Mesothelial cell of epicardium (in vitro differentiated cells): ENCODE measurements at regions not wholly inside any gene's neighbourhood (a gene's known extent, or its start where the extent isn't known, plus 50 kb on each side); places are given as distances from the start of the nearest gene placed in this dataset.
"Not testable (repeated sequence)": the region's sequence is repeated elsewhere in the genome, so short reads cannot be mapped to it uniquely, and the experiment has no call there.

Experiments
- DNase-seq, 2 experiments: peaks; one replicate each; pipeline ENCODE4 v3.0.0; 2021; ENCODE audit warnings: low spot score in 2 of 2; ENCODE audit not compliant: unreplicated experiment in 2 of 2
- H3K27ac Mint-ChIP-seq: 2 replicates; pipeline ENCODE4 v1.8.0; 2021; ENCODE audit warnings: mixed read lengths
- H3K27me3 Mint-ChIP-seq: 2 replicates; pipeline ENCODE4 v1.8.0; 2021; ENCODE audit warnings: low read depth, mixed read lengths
- H3K36me3 Mint-ChIP-seq: 2 replicates; pipeline ENCODE4 v1.8.0; 2021; ENCODE audit warnings: mixed read lengths
- H3K4me1 Mint-ChIP-seq: 2 replicates; pipeline ENCODE4 v1.8.0; 2021; ENCODE audit warnings: mixed read lengths
- H3K4me3 Mint-ChIP-seq: 2 replicates; pipeline ENCODE4 v1.8.0; 2021; ENCODE audit warnings: mild to moderate bottlenecking, moderate library complexity, mixed read lengths
- H3K9me3 Mint-ChIP-seq: 2 replicates; pipeline ENCODE4 v1.8.0; 2021; ENCODE audit warnings: mixed read lengths
- TF ChIP-seq, protein P1 (sequence below): fragments of 200-600 bp; sonication (generic); IDR thresholded peaks from one replicate; pipeline ENCODE4 v1.5.0; 2021; ENCODE audit warnings: antibody characterized with exemption; ENCODE audit not compliant: unreplicated experiment

DNA sequence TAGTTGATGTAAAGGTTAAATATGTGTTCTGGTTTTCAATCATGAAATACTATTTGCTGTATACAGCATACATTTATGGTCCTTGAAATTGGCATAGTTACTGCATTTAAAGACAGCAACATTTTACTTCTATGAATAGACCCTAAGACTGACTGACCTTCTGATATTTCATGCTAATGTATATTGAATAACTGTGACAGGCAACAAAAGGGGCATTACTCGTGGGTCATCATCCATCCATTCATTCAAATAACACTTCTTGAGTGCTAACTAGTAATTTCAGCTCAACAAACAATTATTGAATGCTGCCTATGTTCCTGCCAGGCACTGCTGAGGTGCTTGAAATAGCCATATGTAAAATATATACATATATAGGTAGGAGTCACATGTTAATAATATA, 92.8 kb upstream of the ADAMTS3 start:
- Mint-ChIP-seq H3K4me1 (peaks cover 12% of the 10 kb centered on the region), H3K4me3 (no peak overlapping the region), H3K27ac (no peak overlapping the region), H3K27me3 (no peaks in the 10 kb centered on the region), H3K9me3 (no peaks in the 10 kb centered on the region), H3K36me3 (no peaks in the 10 kb centered on the region)
- TF ChIP-seq, protein P1, sequence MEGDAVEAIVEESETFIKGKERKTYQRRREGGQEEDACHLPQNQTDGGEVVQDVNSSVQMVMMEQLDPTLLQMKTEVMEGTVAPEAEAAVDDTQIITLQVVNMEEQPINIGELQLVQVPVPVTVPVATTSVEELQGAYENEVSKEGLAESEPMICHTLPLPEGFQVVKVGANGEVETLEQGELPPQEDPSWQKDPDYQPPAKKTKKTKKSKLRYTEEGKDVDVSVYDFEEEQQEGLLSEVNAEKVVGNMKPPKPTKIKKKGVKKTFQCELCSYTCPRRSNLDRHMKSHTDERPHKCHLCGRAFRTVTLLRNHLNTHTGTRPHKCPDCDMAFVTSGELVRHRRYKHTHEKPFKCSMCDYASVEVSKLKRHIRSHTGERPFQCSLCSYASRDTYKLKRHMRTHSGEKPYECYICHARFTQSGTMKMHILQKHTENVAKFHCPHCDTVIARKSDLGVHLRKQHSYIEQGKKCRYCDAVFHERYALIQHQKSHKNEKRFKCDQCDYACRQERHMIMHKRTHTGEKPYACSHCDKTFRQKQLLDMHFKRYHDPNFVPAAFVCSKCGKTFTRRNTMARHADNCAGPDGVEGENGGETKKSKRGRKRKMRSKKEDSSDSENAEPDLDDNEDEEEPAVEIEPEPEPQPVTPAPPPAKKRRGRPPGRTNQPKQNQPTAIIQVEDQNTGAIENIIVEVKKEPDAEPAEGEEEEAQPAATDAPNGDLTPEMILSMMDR = no peak
- DNase-seq = no peak

DNA sequence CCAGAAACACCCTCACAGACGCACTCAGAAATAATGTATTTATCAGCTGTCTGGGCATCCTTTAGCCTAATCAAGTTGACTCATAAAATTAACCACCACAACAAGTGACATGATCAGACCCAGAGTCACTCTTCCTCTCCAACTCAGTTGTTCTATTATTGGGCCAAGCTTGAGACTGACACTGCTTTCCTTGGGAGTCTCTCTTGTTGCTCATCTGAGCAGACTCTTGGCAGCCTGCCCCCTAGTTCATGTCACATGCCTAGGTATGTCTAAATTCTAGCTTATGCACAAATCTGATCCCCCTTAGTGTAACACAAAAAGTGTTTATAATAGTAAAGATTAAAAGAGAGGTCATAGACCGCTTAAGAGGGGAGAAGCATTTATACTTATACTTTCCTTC, 72.6 kb upstream of the ADAMTS3 start:
- TF ChIP-seq, protein P1 = no peak
- H3K27me3 Mint-ChIP-seq = no peaks in the 10 kb centered on the region
- no peak overlapping the region for H3K4me3 Mint-ChIP-seq
- H3K4me1 Mint-ChIP-seq = no peaks in the 10 kb centered on the region
- no peak overlapping the region for H3K27ac Mint-ChIP-seq
- H3K9me3 Mint-ChIP-seq = peaks cover 4% of the 10 kb centered on the region
- no peak for DNase-seq
- no peaks in the 10 kb centered on the region for H3K36me3 Mint-ChIP-seq

DNA sequence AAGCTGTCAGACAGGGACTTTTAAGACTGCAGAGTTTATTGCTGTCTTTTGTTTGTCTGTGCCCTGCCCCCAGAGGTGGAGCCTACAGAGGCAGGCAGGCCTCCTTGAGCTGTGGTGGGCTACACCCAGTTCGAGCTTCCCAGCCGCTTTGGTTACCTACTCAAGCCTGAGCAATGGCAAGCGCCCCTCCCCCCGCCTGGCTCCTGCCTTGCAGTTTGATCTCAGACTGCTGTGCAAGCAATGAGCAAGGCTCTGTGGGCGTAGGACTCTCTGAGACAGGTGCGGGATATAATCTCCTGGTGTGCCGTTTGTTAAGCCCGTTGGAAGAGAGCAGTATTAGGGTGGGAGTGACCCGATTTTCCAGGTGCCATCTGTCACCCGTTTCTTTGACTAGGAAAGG, 67.8 kb upstream of the ADAMTS3 start:
- H3K9me3 Mint-ChIP-seq = peaks cover 21% of the 10 kb centered on the region
- not testable (repeated sequence) for H3K36me3 Mint-ChIP-seq, DNase-seq, H3K4me1 Mint-ChIP-seq, H3K27ac Mint-ChIP-seq, H3K4me3 Mint-ChIP-seq, H3K27me3 Mint-ChIP-seq

DNA sequence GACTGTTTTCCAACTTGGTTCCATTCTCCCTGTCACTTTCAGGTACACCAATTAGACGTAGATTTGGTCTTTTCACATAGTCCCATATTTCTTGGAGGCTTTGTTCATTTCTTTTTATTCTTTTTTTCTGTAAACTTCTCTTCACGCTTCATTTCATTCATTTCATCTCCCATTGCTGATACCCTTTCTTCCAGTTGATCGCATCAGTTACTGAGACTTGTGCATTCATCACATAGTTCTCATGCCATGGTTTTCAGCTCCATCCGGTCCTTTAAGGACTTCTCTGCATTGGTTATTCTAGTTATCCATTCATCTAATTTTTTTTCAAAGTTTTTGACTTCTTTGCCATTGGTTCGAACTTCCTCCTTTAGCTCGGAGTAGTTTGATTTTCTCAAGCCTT, 66.9 kb upstream of the ADAMTS3 start:
- H3K4me3 Mint-ChIP-seq, H3K27ac Mint-ChIP-seq, H3K4me1 Mint-ChIP-seq, H3K36me3 Mint-ChIP-seq, DNase-seq, H3K27me3 Mint-ChIP-seq: not testable (repeated sequence)
- H3K9me3 Mint-ChIP-seq = peaks cover 21% of the 10 kb centered on the region

DNA sequence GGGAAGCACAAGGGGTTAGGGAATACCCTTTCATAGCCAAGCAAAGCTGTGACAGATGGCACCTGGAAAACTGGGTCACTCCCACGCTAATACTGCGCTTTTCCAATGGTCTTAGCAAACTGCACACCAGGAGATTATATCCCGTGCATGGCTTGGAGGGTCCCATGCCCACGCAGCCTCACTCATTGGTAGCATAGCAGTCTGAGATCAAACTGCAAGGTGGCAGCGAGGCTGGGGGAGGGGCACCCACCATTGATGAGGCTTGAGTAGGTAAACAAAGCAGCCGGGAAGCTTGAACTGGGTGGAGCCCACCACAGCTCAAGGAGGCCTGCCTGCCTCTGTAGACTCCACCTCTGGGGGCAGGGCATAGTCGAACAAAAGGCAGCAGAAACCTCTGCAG, 63.2 kb upstream of the ADAMTS3 start:
- DNase-seq, H3K4me1 Mint-ChIP-seq, H3K36me3 Mint-ChIP-seq, H3K4me3 Mint-ChIP-seq, H3K27me3 Mint-ChIP-seq, H3K27ac Mint-ChIP-seq: not testable (repeated sequence)
- H3K9me3 Mint-ChIP-seq = peaks cover 19% of the 10 kb centered on the region

DNA sequence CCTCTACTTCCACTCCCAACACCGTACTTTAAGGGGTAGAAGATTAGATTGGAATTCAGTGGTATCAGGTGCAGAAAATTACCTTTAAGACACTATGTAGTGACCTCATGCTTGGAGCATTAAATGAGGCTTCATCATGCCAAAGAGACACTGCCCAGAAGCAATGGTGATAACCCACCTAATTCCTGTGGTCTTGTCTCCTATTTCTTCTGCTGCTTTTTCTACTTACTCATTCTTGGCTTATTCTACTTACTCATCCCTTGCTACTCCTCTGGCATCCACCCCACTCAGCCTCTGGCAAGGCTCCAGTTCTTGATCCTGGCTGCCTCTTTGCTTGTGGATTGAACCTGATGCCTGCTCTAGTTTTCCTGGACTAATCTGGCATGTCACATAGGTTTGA, 62.3 kb upstream of the ADAMTS3 start:
- TF ChIP-seq, protein P1 = no peak
- DNase-seq = no peak
- H3K27ac Mint-ChIP-seq = no peak overlapping the region
- H3K36me3 Mint-ChIP-seq = no peaks in the 10 kb centered on the region
- H3K9me3 Mint-ChIP-seq = peaks cover 16% of the 10 kb centered on the region
- no peak overlapping the region for H3K4me3 Mint-ChIP-seq
- no peaks in the 10 kb centered on the region for H3K4me1 Mint-ChIP-seq
- H3K27me3 Mint-ChIP-seq = no peaks in the 10 kb centered on the region

DNA sequence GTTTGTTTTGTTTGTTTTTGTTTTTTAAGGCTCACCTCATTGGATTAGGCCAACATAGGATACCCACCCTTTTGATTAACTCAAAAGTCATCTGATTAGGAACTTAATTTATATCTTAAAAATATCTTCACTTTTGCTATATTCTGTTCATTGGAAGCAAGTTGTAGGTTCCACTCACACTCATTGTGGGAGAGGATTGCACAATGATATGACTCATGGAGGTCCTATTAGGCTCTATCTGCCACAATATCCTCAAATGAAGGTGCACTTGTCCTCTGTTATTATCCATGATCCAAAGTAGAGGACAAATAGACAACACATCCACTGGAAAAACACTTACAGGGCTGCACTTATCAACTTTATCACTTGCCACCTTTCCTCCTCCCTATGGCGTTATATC, 60.5 kb upstream of the ADAMTS3 start:
- Mint-ChIP-seq H3K9me3 (peaks cover 2% of the 10 kb centered on the region), H3K27me3 (no peaks in the 10 kb centered on the region), H3K27ac (no peak overlapping the region), H3K4me3 (no peak overlapping the region), H3K4me1 (no peaks in the 10 kb centered on the region), H3K36me3 (no peaks in the 10 kb centered on the region)
- TF ChIP-seq, protein P1 = no peak
- DNase-seq = no peak
